ENCODE measurements at regions not wholly inside any gene's neighbourhood (a gene's known extent, or its start where the extent isn't known, plus 50 kb on each side); places are given as distances from the start of the nearest gene placed in this dataset.

GRCh38 chr4:101678180-101678579 lies 112.3 kb upstream of the BANK1 start:
- TF ChIP-seq CTCF (IDR thresholded peaks at IDR 0.05; ENCODE audit: insufficient read depth, low read depth, low read length, missing control alignments) = no peak
- DNase-seq (ENCODE audit: low read depth) = no peak
- H3K4me3 ChIP-seq (ENCODE audit: low read depth, low read length) = no peak overlapping the region

- H3K4me3 ChIP-seq (ENCODE audit: low read depth, low read length) = no peak overlapping the region
- no peak for DNase-seq (ENCODE audit: low read depth)
- TF ChIP-seq CTCF (IDR thresholded peaks at IDR 0.05; ENCODE audit: insufficient read depth, low read depth, low read length, missing control alignments) = no peak
Observed at GRCh38 chr4:101670897-101671296, 119.6 kb upstream of the BANK1 start.

GRCh38 chr4:101670370-101670769 lies 120.2 kb upstream of the BANK1 start:
- TF ChIP-seq CTCF (IDR thresholded peaks at IDR 0.05; ENCODE audit: insufficient read depth, low read depth, low read length, missing control alignments) = no peak
- no peak for DNase-seq (ENCODE audit: low read depth)
- no peak overlapping the region for H3K4me3 ChIP-seq (ENCODE audit: low read depth, low read length)

GRCh38 chr4:101669832-101670188 lies 120.7 kb upstream of the BANK1 start:
- no peak for TF ChIP-seq CTCF (IDR thresholded peaks at IDR 0.05; ENCODE audit: insufficient read depth, low read depth, low read length, missing control alignments)
- no peak for DNase-seq (ENCODE audit: low read depth)
- H3K4me3 ChIP-seq (ENCODE audit: low read depth, low read length) = no peak overlapping the region

- H3K4me3 ChIP-seq (ENCODE audit: low read depth, low read length) = no peak overlapping the region
- no peak for TF ChIP-seq CTCF (IDR thresholded peaks at IDR 0.05; ENCODE audit: insufficient read depth, low read depth, low read length, missing control alignments)
- no peak for DNase-seq (ENCODE audit: low read depth)
Observed at GRCh38 chr4:101669138-101669831, 121.2 kb upstream of the BANK1 start.

- TF ChIP-seq CTCF (IDR thresholded peaks at IDR 0.05; ENCODE audit: insufficient read depth, low read depth, low read length, missing control alignments) = no peak
- DNase-seq (ENCODE audit: low read depth) = no peak
- no peak overlapping the region for H3K4me3 ChIP-seq (ENCODE audit: low read depth, low read length)
Observed at GRCh38 chr4:101667348-101667747, 123.2 kb upstream of the BANK1 start.

- no peak for TF ChIP-seq CTCF (IDR thresholded peaks at IDR 0.05; ENCODE audit: insufficient read depth, low read depth, low read length, missing control alignments)
- H3K4me3 ChIP-seq (ENCODE audit: low read depth, low read length) = no peak overlapping the region
- DNase-seq (ENCODE audit: low read depth) = no peak
Observed at GRCh38 chr4:101660607-101661006, 129.9 kb upstream of the BANK1 start.

Measured in GM12865 (cell line).